CD14-positive monocyte (primary cell): ENCODE measurements at regions not wholly inside any gene's neighbourhood (a gene's known extent, or its start where the extent isn't known, plus 50 kb on each side); places are given as distances from the start of the nearest gene placed in this dataset.

ENCODE experiments used
- DNase-seq, 3 donors: peaks; one replicate each; pipeline ENCODE4 v3.0.0-alpha.2; 2011 to 2022
- H2AFZ ChIP-seq: 2 replicates; pipeline ENCODE4 v1.6.0; 2012; ENCODE audit warnings: mild to moderate bottlenecking, low read depth, low read length, inconsistent platforms; ENCODE audit not compliant: insufficient read depth, poor library complexity, severe bottlenecking
- H3K27ac ChIP-seq, 2 donors: 1 replicate in 1 of 2; 2 replicates in 1 of 2; pipeline ENCODE4 v1.5.1; 2012 to 2013; ENCODE audit warnings: low read length in 2 of 2, control low read depth in 1 of 2, inconsistent platforms in 1 of 2, low read depth in 1 of 2, mild to moderate bottlenecking in 1 of 2
- H3K27me3 ChIP-seq, 2 donors: one replicate each; pipeline versions ENCODE4 v1.6.0 to v1.6.1; 2011 to 2013; ENCODE audit warnings: low read length in 2 of 2; ENCODE audit not compliant: control insufficient read depth in 2 of 2, insufficient read depth in 2 of 2
- H3K36me3 ChIP-seq, 2 donors: replicated peaks in 1 of 2; 1 replicate in 1 of 2; 2 replicates in 1 of 2; pipeline versions ENCODE4 v1.5.1 to v1.6.1; 2012 to 2013; ENCODE audit warnings: low read length in 2 of 2, control low read depth in 1 of 2, inconsistent platforms in 1 of 2, mild to moderate bottlenecking in 1 of 2; ENCODE audit not compliant: insufficient read depth in 2 of 2, control insufficient read depth in 1 of 2
- H3K4me1 ChIP-seq, 2 donors: 1 replicate in 1 of 2; 2 replicates in 1 of 2; pipeline versions ENCODE4 v1.5.1 to v1.6.1; 2012 to 2013; ENCODE audit warnings: low read length in 2 of 2, control low read depth in 1 of 2, inconsistent platforms in 1 of 2, mild to moderate bottlenecking in 1 of 2, moderate library complexity in 1 of 2; ENCODE audit not compliant: insufficient read depth in 2 of 2, control insufficient read depth in 1 of 2
- H3K4me2 ChIP-seq: replicated peaks from 2 replicates; pipeline ENCODE3; 2012; ENCODE audit warnings: low read length, moderate library complexity, mild to moderate bottlenecking; ENCODE audit not compliant: poor library complexity, severe bottlenecking; ENCODE audit errors: extremely low read depth
- H3K4me3 ChIP-seq, 3 experiments: fragments of 200-600 bp in 1 of 3; sonication (generic) in 1 of 3; replicated peaks in 1 of 3; 1 replicate in 2 of 3; 2 replicates in 1 of 3; pipeline ENCODE4 v1.5.1; 2011 to 2013; ENCODE audit warnings: low read length in 3 of 3, mild to moderate bottlenecking in 3 of 3, control low read depth in 2 of 3, low read depth in 2 of 3, inconsistent platforms in 1 of 3, moderate library complexity in 1 of 3
- H3K79me2 ChIP-seq: 2 replicates; pipeline ENCODE4 v1.6.0; 2012; ENCODE audit warnings: mild to moderate bottlenecking, control low read depth, inconsistent platforms, low read length, moderate library complexity; ENCODE audit not compliant: insufficient read depth
- H3K9ac ChIP-seq: 2 replicates; pipeline ENCODE4 v1.6.0; 2017; ENCODE audit warnings: low read length, mild to moderate bottlenecking; ENCODE audit not compliant: insufficient read depth, poor library complexity, severe bottlenecking
- H3K9me3 ChIP-seq, 2 donors: replicated peaks in 1 of 2; 1 replicate in 1 of 2; 2 replicates in 1 of 2; pipeline versions ENCODE4 v1.5.1 to v1.6.1; 2012 to 2013; ENCODE audit warnings: low read length in 2 of 2, control low read depth in 1 of 2; ENCODE audit not compliant: control insufficient read depth in 1 of 2, insufficient read depth in 1 of 2
- H4K20me1 ChIP-seq: 2 replicates; pipeline ENCODE4 v1.6.0; 2012; ENCODE audit warnings: mild to moderate bottlenecking, low read length, control low read depth, moderate library complexity; ENCODE audit not compliant: insufficient read depth
- H3K27ac Mint-ChIP-seq, 7 donors: one replicate each; pipeline ENCODE4 v1.8.0; 2020; ENCODE audit warnings: mild to moderate bottlenecking in 7 of 7, mixed read lengths in 7 of 7, moderate library complexity in 6 of 7, inconsistent platforms in 2 of 7
- H3K27me3 Mint-ChIP-seq, 3 donors: one replicate each; pipeline ENCODE4 v1.8.0; 2021 to 2022; ENCODE audit warnings: low read depth in 3 of 3, mild to moderate bottlenecking in 3 of 3, mixed read lengths in 3 of 3, moderate library complexity in 3 of 3, inconsistent platforms in 1 of 3
- H3K36me3 Mint-ChIP-seq, 2 donors: one replicate each; pipeline ENCODE4 v1.8.0; 2020; ENCODE audit warnings: mixed read lengths in 2 of 2, inconsistent platforms in 1 of 2, mild to moderate bottlenecking in 1 of 2
- H3K4me1 Mint-ChIP-seq: one replicate; pipeline ENCODE4 v1.8.0; 2020; ENCODE audit warnings: mild to moderate bottlenecking, mixed read lengths
- H3K4me3 Mint-ChIP-seq, 2 donors: one replicate each; pipeline ENCODE4 v1.8.0; 2020; ENCODE audit warnings: mild to moderate bottlenecking in 2 of 2, mixed read lengths in 2 of 2, moderate library complexity in 1 of 2
- H3K9me3 Mint-ChIP-seq, 7 donors: one replicate each; pipeline ENCODE4 v1.8.0; 2020 to 2022; ENCODE audit warnings: mixed read lengths in 7 of 7, mild to moderate bottlenecking in 6 of 7, moderate library complexity in 6 of 7, inconsistent platforms in 2 of 7
- WGBS: methylation state at CpG from one replicate; pipeline ENCODE4 v1.1.5; 2013; ENCODE audit warnings: missing lambda C conversion rate; ENCODE audit not compliant: insufficient coverage; 5-methylcytosine and 5-hydroxymethylcytosine counted together
- intact Hi-C, 2 donors: fragments of 100-400 bp; cut with micrococcal nuclease; formaldehyde crosslinking; loops; one replicate each; pipeline versions ENCODE4 v1.15.0 to v1.15.1; 2023
- TF ChIP-seq, protein P1 (sequence below): fragments of 200-600 bp; IDR thresholded peaks from one replicate; pipeline ENCODE4 v1.8.0; 2022; ENCODE audit warnings: antibody characterized with exemption, mild to moderate bottlenecking

DNA sequence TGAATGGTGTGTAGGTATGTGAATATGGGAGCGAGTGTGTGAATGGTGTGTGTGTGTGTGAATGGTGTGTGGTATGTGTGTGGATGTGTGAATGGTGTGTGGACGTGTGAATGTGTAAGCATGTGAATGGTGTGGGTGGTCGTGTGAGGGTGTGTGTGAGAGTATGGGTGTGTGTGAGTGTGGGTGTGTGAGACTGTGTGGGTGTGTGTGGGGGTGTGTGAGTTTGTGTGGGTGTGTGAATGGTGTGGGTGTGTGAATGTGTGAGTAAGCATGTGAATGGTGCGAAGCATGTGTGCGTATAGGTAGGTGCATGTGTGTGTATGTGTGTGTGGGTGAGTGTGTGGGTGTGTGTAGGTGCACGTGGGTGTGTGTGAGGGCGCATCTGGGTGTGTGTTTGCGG lies 160.7 kb upstream of the COBL start:
- no peak overlapping the region for H3K27ac ChIP-seq
- H2AFZ ChIP-seq: no peak overlapping the region
- H3K4me3 ChIP-seq: no peak overlapping the region
- peaks cover 0 to 3% of the 10 kb centered on the region in 2 donors for H3K27me3 ChIP-seq
- H3K36me3 ChIP-seq: no peaks in the 10 kb centered on the region
- TF ChIP-seq, protein P1, sequence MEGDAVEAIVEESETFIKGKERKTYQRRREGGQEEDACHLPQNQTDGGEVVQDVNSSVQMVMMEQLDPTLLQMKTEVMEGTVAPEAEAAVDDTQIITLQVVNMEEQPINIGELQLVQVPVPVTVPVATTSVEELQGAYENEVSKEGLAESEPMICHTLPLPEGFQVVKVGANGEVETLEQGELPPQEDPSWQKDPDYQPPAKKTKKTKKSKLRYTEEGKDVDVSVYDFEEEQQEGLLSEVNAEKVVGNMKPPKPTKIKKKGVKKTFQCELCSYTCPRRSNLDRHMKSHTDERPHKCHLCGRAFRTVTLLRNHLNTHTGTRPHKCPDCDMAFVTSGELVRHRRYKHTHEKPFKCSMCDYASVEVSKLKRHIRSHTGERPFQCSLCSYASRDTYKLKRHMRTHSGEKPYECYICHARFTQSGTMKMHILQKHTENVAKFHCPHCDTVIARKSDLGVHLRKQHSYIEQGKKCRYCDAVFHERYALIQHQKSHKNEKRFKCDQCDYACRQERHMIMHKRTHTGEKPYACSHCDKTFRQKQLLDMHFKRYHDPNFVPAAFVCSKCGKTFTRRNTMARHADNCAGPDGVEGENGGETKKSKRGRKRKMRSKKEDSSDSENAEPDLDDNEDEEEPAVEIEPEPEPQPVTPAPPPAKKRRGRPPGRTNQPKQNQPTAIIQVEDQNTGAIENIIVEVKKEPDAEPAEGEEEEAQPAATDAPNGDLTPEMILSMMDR: no peak
- 65% methylated on average over 6 of the region's 8 CpGs for WGBS
- H3K9me3 ChIP-seq: peaks cover 0 to 12% of the 10 kb centered on the region in 2 donors
- Mint-ChIP-seq H3K27me3 (peaks cover 0 to 1% (median 0%) of the 10 kb centered on the region in 3 donors), H3K36me3 (no peaks in the 10 kb centered on the region), H3K4me1 (no peaks in the 10 kb centered on the region), H3K27ac (no peak overlapping the region), H3K9me3 (peaks cover 0 to 21% (median 2%) of the 10 kb centered on the region in 7 donors), H3K4me3 (no peak overlapping the region)
- no peak for DNase-seq
- H3K79me2 ChIP-seq: no peaks in the 10 kb centered on the region
- intact Hi-C loops: no loop called here
- no peak overlapping the region for H3K9ac ChIP-seq
- H4K20me1 ChIP-seq: no peaks in the 10 kb centered on the region
- no peaks in the 10 kb centered on the region for H3K4me1 ChIP-seq
- no peak overlapping the region for H3K4me2 ChIP-seq

DNA sequence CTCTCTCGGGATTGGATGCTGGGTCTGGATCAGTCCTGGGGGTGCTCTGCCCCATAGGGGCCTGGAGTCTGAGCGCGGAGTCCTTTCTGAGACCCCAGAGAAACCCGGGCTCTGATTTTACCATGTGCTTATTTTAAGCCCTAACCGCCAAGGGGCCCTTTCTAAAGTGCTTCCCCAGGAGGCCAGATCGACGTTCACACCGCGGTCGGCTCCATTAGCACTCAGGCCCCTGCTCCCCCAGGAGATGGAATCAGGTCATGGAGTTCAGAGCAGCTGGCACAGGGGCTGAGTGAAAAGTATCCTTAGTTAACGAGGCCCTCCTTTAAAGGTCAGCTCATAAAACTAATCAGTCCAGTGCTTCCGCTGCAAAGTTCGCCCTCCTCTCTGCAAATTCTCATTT lies 159.4 kb upstream of the COBL start:
- Histone ChIP-seq H3K4me2 (no peak overlapping the region), H3K9ac (no peak overlapping the region), H3K36me3 (no peaks in the 10 kb centered on the region), H3K9me3 (peaks cover 0 to 12% of the 10 kb centered on the region in 2 donors), H3K4me1 (no peaks in the 10 kb centered on the region), H3K79me2 (no peaks in the 10 kb centered on the region), H2AFZ (no peak overlapping the region), H4K20me1 (no peaks in the 10 kb centered on the region), H3K27me3 (peaks cover 0 to 6% of the 10 kb centered on the region in 2 donors), H3K4me3 (no peak overlapping the region), H3K27ac (no peak overlapping the region)
- intact Hi-C loops: no loop called here
- peaks cover 0 to 21% (median 7%) of the 10 kb centered on the region in 7 donors for H3K9me3 Mint-ChIP-seq
- no peak overlapping the region for H3K4me3 Mint-ChIP-seq
- DNase-seq: no peak
- TF ChIP-seq, protein P1: no peak
- 90% methylated on average over 13 of the region's 13 CpGs for WGBS
- no peaks in the 10 kb centered on the region for H3K36me3 Mint-ChIP-seq
- H3K27ac Mint-ChIP-seq: no peak overlapping the region
- H3K4me1 Mint-ChIP-seq: no peaks in the 10 kb centered on the region
- peaks cover 8 to 12% (median 11%) of the 10 kb centered on the region in 3 donors for H3K27me3 Mint-ChIP-seq
